NCI-H2227 treated with DMSO at 0.1 percent for 48 hours (cell line): ENCODE measurements at regions not wholly inside any gene's neighbourhood (a gene's known extent, or its start where the extent isn't known, plus 50 kb on each side); places are given as distances from the start of the nearest gene placed in this dataset.
"Not testable (repeated sequence)": the region's sequence is repeated elsewhere in the genome, so short reads cannot be mapped to it uniquely, and the experiment has no call there.

Source experiments
- DNase-seq: peaks from one replicate; lab custom pipeline; 2025; lab: John Stamatoyannopoulos, UW

DNA sequence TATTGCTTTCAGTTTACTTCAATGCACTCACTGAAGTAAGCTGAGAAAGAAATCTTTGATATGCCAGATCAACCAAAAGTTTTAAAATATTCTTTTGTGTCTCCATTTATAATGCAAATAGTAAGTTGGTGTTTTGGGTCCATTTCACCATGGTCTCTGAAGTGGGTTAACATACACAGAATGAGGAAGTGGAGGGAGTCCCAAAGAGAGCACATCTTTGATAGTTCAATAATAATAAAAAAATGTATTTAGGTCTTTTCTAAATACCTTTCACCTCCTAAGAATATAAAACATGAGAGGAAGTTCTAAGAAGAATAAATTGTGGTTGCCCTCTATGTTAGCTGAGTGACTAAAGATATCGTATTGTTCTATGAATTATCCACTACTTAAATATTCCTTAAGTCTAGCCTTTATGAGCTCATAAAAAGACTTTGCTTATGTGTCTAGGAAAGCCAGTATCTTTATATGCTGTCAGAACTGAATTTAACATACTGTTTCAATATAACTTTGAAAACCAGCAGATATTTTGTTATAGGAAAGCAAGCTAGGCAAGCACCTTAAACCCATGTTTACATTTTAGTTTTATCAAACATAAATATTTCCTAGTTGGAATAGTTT is 148.7 kb upstream of the ZEB2 start:
- no peak for DNase-seq

DNA sequence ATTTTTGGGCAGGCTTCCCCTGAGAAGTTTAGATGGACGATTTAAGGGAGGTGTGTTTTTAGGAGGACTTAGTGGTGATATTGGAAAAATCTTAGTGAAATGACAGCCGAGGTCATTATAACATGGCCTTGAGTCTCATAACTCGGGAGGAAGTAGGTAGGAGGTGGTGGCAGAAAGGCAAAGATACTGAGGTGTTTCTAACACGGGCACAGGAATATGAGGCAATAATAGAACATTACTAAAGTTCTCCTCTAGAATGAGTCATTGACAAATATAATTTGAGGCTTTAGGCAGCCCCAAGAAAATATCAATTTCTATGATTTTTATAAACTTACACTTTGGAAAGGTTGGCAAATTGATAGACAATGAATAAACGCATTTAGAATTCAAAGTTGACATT is 146.1 kb upstream of the ZEB2 start:
- no peak for DNase-seq

DNA sequence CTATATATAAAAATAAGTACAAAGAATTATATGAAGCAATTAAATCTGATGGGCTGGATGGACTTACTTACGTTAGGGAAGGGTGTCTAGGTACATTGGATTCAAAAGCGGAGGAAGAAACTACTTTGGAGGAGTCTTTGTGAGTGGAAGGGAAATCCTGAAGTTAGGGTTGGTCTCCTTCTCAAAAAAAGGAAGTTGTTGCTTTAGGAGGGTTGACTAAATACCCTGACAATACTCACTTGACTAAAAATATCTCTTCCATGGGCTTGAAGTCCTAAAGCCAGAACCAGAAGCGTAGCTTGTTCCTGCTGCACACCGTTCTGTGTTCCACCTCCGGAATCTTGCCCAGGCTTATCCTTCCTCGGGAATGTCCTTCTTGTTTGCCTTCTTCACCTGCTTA is 143.3 kb upstream of the ZEB2 start:
- no peak for DNase-seq

DNA sequence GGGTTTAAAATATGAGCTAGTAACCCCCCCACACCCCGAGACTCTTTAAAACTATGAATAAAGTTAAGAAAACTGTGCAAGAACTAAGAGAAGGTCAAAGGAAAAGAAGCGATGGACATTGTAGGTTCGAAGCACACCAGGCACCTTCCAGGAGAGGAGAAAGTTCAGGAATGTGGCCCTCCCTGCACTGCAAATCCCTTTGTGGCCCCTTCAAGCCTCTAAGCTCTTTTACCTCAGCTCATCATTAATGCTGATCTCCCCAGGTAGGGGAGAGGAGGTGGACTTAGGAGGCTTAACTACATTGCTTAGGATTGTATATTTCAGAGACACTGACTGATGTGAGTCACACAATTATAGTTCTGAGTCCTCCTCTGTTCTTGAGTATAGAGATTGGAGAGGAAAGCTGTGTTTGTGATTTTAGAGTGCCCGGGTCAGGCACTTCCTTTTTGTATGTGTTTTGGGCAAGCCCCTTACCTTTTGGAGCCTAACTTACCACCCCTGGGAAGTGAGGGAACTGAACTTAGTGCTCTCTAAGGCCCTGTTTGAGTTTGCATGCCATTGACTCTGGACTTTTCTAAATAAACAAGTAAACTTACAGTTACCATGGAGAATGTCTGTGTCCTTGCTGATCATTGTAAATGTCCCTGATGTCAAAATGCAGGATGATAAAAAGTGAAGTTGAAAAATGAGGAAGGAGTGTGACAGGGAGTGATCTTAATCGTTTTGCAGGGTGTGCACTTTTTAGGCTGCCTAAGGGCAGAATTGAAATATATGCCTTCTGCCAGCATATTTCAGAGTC is 140.8 kb upstream of the ZEB2 start:
- no peak for DNase-seq

DNA sequence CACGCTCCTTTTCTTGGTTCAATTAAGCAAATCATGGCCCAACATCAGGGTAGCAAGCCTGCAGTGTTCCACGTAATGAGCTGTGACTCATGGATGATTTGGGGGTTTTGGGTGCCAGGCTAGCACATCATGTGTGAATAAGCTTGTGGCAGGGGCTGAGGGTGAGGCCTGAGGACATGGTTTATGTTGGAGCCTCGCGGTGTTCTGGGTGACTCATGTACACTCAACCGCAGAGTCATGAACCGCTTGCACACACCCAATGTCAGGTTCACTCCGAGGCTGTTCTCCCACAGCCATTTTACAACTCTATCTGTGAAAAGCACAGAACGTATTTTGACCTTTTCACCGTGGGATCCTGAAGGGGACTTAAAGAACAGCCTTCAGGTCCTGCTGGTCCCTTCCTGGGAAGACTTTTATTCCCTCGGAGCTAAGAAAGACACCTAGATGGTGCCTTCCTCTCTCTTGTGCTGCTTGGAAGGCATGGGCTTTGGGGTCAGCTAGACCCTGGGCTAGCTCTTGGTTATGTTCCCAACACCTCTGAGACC is 139.9 kb upstream of the ZEB2 start:
- no peak for DNase-seq

DNA sequence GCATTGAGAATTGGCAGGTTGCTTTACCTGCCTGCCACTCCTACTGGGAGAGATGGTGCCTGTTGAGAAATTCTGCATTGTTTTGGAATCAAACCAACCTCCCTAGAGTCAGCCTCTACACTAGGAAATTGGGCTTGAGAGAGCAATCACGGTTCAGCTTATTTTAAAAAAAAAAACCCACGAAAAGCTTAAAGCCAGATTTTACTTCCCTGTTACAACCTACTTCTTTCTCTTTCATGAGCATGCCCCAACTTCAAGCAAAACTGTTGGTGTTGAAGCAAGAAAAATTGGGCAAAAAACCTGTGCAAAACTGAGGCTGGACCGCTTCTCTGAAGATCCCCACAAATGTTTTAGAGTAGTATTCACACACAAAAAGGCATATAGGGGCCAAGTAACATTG is 134.6 kb upstream of the ZEB2 start:
- DNase-seq, result no peak

DNA sequence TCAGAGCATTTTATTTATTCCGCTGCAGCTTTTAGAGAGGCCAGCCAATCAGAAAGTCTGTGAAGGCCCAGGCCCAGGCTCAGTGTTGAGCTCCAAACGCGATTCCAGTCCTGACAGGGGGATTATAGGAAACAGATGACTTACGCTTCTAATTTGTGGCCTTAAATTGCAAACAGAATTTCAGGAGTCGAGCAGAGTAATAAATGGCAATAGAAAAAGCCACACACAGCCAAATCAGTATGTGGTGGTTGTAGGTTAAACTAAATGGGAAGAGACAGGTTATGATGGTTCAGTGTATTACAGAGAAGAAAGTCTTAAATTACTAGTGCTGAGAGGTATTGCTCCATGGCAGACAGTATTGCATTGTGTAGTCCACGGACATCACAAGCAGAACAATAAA is 131.0 kb upstream of the ZEB2 start:
- DNase-seq, result peak; percentile 67

DNA sequence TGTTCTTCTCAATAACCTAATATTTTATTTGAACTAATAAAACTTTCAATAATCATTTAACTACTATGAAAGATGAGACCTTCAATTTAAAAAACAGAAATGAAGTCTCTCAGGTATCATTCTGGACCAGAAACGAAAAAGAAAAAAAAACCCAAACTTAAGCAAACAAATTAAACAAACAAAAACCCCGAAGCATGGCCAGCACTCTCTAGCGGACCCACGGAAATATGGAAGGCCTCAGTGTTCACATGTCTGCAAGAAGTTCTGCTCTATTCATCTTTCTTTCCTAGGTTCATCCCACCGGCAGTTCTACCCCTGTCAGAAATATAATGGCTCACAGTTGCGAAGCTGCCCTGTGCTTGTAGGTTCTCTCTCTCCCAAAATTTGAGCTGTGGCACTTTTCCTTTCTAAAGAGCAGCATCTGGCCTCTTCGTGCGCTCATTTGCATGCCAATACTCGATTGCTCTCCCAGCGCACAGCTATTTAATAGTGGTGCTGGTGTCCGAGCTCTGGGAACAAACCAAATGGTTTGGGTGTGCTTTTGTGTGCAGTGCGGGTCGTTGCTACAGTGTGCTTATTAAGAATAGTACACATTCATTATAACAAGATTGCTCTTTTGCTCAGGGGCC is 129.0 kb upstream of the ZEB2 start:
- no peak for DNase-seq

DNA sequence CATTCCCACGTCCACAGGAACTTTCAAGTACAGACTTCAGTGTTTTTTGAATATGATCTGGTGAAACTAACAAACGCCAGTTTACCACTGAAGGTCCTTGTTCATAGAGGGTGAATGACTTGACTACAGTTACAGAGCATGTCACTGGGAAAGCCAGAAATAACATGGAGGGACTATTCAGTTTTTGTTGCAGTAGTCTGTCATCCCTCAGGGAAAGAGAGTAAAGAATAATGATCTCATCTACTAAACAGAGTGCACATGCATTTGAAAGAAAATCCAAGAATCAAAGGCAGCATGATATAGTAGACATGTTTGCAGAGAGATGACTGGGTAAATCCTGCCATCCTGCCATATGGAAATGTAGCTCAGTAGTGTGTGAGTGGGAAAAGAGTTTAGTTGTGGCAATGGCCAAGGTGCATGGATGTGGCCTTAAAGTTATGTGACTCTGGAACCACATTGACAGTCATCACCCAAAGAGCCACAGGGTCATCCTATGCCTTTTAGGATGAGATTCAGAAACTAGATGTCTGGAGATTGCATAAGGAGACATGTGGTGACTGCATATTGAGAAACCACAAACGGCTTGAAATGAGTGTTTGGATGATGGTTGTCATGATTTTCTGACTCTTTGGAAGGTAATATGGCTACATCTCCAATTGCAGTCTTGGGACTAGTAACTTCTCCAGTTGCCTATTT is 125.3 kb upstream of the ZEB2 start:
- no peak for DNase-seq

DNA sequence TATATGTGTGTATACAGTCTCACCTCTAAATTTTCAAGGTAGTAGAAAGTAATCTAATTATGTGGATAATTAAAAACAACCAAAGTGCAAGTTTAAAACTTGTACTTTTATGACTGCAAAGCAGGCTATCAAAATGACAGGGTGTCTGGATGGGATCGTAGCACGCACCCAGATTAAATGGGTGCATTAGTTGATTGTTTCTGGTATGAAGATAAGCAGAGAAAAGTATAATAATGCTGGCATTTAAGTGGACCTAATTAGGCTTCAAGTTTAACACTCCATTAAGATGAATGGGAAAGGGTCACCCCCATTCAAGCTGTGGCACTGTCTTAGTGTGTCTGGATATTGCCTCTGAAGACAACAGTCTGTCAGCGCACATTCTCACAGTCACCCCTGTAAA is 124.6 kb upstream of the ZEB2 start:
- no peak for DNase-seq

DNA sequence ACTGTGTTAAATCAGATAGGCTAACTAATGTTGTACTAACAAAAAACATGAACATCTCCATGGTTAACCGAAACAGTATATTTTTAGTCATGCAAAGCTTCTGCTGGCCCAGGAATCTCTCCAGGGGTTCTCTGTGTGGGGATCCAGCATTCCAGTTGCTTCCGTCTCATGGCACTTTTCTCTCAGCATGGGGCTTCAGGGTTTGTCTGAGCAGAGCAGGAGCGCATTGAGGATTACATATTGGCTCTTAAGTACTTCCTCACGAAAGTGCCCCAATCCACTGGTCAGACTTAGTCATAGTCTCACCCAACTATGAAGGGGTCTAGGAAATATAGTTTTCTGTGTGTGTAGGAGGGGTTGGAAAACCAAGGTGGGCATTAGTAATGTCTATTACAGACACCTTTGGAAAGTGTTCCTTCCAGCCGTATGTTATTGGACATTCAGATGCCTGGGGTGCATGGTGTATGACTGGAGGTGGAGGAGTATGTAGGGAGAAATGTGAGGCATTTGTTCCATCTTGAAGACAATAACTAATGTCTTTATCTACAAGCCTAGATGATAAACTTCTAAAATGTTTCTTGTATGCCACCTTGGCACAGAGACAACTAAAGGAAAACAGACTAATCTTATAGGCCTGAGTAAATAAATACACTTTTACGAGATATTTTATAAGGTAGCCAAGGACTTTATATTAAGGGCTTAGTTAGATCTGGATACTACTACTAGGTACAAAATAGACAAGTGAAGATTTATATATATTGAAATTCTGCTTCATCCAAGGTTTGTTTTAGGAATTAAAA is 123.8 kb upstream of the ZEB2 start:
- DNase-seq, result no peak

DNA sequence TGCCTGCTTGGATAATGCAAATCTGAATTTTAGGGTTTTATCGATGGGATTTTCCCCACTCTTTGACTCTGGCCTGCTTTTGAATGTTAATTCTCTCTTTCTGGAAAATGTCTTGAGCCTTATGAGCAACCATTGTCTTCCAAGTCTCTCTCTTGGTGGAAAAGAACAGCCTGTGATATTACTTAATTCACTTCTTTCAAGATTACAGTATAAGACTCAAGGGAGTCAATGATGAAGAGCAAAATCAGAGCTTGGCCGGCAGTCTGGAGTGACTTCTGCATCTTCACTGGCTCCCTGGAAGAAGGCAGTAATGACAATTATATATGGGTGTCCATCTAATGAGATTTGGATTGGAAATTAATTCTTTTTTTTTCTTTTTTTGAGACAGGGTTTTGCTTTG is 122.9 kb upstream of the ZEB2 start:
- DNase-seq, result no peak

DNA sequence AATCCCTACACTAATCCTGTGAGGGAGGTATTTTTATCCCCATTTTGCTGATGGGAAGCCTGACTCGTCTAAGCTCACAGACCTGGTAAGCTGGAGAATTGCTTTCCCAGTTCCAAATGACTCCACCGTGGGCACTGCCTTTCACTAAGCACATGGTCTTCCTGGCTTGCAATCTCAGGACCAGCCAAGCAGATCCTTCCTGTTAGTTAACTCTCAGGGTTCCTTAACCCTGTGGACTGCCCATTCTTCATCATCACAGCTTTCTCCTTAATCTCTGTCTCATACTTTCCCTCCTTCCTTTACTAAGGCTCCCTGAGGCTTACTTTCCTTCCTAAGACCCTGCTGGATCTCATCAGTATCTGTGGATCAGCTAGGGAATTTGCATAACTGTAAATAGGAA is 122.2 kb upstream of the ZEB2 start:
- no peak for DNase-seq

DNA sequence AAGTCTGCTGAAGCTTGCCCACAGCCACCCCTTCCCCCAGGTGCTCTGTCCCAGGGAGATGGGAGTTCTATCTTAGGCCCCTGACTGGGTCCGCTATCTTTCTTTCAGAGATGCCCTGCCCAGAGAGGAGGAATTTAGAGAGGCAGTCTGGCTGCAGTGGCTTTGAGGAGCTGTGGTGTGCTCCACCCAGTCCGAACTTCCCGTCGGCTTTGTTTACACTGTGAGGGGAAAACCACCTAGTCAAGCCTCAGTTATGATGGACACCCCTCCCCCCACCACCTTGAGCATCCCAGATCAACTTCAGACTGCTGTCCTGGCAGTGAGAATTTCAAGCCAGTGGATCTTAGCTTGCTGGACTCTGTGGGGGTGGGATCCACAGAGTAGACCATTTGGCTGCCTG is 118.3 kb upstream of the ZEB2 start:
- DNase-seq, result not testable (repeated sequence)

DNA sequence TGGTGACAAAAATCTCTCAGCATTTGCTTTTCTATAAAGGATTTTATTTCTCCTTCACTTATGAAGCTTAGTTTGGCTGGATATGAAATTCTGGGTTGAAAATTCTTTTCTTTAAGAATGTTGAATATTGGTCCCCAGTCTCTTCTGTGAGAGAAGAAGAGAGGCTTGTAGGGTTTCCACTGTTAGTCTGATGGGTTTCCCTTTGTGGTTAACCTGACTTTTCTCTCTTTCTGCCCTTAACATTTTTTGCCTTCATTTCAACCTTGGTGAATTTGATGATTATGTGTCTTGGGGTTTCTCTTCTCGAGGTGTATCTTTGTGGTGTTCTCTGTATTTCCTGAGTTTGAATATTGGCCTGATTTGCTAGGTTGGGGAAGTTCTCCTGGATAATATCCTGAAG is 116.9 kb upstream of the ZEB2 start:
- not testable (repeated sequence) for DNase-seq

DNA sequence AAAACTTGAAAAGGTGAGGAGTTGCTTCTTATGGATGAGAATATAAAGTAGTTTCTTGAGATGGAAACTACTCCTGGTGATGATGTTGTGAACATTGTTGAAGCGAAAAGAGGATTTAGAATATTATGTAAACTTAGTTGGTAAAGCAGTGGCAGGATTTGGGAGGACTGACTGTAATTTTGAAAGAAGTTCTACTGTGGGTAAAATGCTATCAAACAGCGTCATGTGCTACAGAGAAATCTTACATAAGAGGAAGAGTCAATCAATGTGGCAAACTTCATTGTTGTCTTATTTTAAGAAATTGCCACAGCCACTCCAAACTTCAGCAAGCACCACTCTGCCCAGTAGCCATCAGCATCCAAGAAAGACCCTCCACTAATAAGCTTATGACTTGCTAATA is 112.9 kb upstream of the ZEB2 start:
- no peak for DNase-seq

DNA sequence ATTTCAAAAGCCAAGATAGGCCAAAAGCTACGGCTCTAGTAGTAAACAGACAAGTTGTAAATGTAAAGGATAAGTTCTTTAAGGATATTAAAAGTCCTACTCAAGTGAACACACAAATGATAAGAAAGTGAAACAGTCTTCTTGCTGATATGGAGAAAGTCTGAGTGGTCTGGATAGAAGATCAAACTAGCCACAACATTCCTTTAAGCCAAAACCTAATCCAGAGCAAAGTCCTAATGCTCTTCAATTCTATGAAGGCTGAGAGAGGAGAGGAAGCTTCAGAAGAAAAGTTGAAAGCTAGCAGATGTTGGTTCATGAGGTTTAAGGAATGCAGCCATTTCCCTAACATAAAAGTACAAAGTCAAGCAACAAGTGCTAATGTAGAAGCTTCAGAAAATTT is 111.7 kb upstream of the ZEB2 start:
- DNase-seq, result no peak

DNA sequence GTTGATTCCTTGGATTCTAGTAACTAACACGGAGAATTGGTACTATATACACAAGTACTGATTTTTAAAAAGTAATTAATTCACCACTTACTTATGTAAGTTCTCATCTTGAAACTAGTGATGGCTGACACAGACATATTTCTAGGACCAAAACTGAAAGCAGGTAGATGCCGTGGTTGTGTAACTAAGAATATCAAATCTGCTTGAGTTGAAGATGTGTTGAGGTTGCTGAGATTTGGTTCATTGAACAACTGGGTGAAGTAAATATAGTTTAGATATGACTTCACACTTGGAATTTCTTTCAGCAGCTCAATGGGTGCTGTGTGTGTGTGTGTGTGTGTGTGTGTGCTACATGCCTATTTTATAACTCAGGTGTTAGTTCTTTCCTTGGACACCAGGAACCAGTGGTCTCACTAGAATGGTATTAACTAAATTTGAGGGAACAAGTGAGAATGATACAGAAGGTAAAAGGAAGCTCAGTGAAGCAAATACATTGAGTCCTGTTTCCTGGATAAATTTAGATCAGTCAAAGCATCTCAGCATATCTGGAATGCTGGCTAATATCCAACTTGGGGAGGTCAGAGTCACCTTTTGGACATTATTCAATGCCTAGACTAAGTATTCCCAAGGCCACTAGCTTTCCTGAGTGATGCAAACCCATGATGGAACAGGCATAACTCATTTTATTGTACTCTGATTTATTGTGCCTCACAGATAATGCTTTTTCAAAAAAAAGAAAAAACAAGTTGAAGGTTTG is 110.7 kb upstream of the ZEB2 start:
- DNase-seq, result no peak

DNA sequence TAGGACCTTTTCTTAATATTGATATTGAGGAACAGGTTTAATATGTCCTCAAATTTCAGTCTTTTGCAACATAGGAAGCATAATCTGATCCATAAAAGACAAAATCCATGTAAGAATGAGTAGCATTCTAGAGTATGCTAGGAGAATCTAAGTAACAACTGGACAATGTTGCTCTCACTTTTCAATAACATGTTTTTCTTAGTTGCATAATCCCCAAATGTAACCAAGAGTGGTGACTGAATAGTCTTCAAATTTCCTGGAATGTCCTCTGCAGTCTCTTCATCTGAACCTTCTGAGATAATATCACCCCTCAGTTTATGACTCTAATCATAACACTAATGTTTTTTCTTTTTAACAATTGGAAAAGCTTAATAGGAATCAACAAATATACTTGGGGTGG is 110.0 kb upstream of the ZEB2 start:
- no peak for DNase-seq

DNA sequence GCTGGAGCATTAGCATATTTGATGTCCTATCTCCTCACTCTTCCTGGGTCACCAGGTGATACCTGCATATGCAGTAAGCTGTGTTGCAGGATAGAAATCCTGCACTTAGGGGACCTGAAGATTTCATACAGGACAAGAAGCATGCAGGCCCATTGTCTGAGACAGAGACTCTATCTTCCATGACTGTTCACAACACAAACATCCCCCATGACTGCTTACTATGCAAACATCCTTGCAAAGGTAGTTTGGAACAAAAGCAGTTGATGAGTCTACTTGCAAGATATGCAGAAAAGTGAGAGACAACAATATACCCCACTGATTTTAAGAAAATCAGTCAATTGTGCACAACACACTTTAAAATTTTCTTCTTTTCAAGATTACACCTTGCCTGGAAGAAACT is 108.6 kb upstream of the ZEB2 start:
- no peak for DNase-seq

DNA sequence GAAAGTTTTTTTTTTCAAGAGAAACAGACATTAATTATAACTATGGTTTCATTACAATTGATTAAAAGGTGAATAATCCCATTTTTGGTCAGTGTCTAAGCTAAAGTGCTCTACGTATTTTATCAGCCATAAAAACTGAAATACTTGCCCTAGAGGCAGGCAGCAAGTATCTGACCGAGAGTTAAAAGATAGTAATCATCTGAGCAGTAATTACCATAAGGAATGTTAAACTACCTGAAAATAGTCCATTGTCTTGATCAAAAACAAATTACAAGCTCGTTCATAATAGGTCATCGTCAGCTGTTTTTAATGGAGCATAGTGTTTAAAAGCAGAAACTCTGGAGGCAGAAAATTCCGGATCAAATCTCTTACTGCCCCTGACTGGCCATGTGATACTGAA is 105.7 kb upstream of the ZEB2 start:
- no peak for DNase-seq
